ENCODE measurements at regions not wholly inside any gene's neighbourhood (a gene's known extent, or its start where the extent isn't known, plus 50 kb on each side); places are given as distances from the start of the nearest gene placed in this dataset.
A peak's percentile ranks its signal among the peaks of the same experiment; 100 is the strongest.

DNA sequence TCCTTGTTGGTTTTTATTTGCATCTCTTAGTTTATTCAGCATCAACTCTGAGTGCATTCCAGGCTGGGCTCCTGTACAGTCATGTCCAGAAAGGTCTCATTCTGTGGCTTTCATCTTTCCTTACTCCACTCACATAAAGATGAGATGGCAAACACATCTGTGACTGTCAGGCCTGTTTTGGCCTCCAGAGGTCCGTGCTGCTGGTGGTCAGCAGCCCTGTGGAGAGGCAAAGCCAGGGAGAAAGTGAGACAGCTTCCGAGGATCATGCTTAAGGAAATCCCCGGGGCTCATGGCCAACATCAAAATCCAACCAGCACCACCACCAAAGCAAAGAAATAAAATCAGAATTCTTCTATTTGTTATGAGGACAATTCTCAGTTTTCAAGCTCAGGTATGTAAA is 96.1 kb upstream of the HIVEP3 start:
- Histone ChIP-seq H3K79me1 (ENCODE audit: insufficient read depth, low read depth, low read length, poor library complexity, severe bottlenecking) (no peaks in the 10 kb centered on the region), H4K20me1 (ENCODE audit: control insufficient read depth, insufficient read depth, insufficient read length) (no peaks in the 10 kb centered on the region), H3K9me3 (ENCODE audit: control insufficient read depth, low read depth, low read length) (no peaks in the 10 kb centered on the region), H3K23ac (ENCODE audit: insufficient read length, low read depth, low read length) (no peak overlapping the region), H3K14ac (ENCODE audit: insufficient read depth, low read length) (no peak overlapping the region), H4K8ac (replicated peaks; ENCODE audit: insufficient read length, low read depth, low read length) (no peak overlapping the region), H3K27ac (ENCODE audit: insufficient read length, low read depth, low read length) (no peak overlapping the region), H2BK120ac (ENCODE audit: low read depth, low read length, poor library complexity, severe bottlenecking) (no peak overlapping the region), H3K4me1 (ENCODE audit: insufficient read depth, low read length) (no peaks in the 10 kb centered on the region), H2AFZ (ENCODE audit: low read length) (no peak overlapping the region), H3K4ac (ENCODE audit: low read depth, low read length) (no peak overlapping the region), H3K79me2 (ENCODE audit: insufficient read depth, low read length) (no peaks in the 10 kb centered on the region), H2AK5ac (ENCODE audit: insufficient read length, low read length) (no peak overlapping the region), H2BK15ac (ENCODE audit: low read depth, low read length) (no peak overlapping the region), H3K9ac (ENCODE audit: extremely low read depth, insufficient read length, low read length) (no peak overlapping the region), H2BK5ac (ENCODE audit: insufficient read length, low read length) (no peak overlapping the region), H2BK20ac (ENCODE audit: low read depth, low read length, poor library complexity, severe bottlenecking) (no peak overlapping the region), H4K91ac (ENCODE audit: insufficient read length, low read depth, low read length) (no peak overlapping the region), H2BK12ac (ENCODE audit: insufficient read length, low read depth, low read length) (no peak overlapping the region), H3K56ac (ENCODE audit: insufficient read length, low read depth, low read length) (no peak overlapping the region), H3T11ph (ENCODE audit: low read length) (no peak overlapping the region), H3K4me2 (ENCODE audit: insufficient read depth, insufficient read length, low read length) (no peak overlapping the region), H3K23me2 (ENCODE audit: insufficient read length, low read depth, low read length, poor library complexity, severe bottlenecking) (no peaks in the 10 kb centered on the region), H3K27me3 (ENCODE audit: insufficient read depth, low read length) (no peaks in the 10 kb centered on the region), H4K5ac (ENCODE audit: insufficient read length, low read depth, low read length) (no peak overlapping the region), H3K18ac (ENCODE audit: insufficient read length, low read depth, low read length) (no peak overlapping the region)
- no peaks in the 10 kb centered on the region for H3K9me3 Mint-ChIP-seq
- H3K4me3 Mint-ChIP-seq: no peak overlapping the region
- WGBS (ENCODE audit: extremely low coverage, insufficient read length, low lambda C conversion rate): no CpG with 5 or more reads among the region's 3 CpGs
- no peaks in the 10 kb centered on the region for H3K36me3 Mint-ChIP-seq (ENCODE audit: insufficient read depth in 1 of 3, low read depth in 3 of 3)
- H3K4me1 Mint-ChIP-seq: peaks cover 3% of the 10 kb centered on the region in 2 experiments; a peak in 2 of 4 replicates
- no peak overlapping the region for H3K27ac Mint-ChIP-seq
- H3K27me3 Mint-ChIP-seq (ENCODE audit: low read depth): peaks cover 8% of the 10 kb centered on the region
- no peak for DNase-seq
- TF ChIP-seq, protein P1, sequence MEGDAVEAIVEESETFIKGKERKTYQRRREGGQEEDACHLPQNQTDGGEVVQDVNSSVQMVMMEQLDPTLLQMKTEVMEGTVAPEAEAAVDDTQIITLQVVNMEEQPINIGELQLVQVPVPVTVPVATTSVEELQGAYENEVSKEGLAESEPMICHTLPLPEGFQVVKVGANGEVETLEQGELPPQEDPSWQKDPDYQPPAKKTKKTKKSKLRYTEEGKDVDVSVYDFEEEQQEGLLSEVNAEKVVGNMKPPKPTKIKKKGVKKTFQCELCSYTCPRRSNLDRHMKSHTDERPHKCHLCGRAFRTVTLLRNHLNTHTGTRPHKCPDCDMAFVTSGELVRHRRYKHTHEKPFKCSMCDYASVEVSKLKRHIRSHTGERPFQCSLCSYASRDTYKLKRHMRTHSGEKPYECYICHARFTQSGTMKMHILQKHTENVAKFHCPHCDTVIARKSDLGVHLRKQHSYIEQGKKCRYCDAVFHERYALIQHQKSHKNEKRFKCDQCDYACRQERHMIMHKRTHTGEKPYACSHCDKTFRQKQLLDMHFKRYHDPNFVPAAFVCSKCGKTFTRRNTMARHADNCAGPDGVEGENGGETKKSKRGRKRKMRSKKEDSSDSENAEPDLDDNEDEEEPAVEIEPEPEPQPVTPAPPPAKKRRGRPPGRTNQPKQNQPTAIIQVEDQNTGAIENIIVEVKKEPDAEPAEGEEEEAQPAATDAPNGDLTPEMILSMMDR (conservative IDR thresholded peaks at IDR 0.05): peak; percentile 24; the same call in 2 of the 3 replicates

Data from H9 (cell line).